AG09319 (cell line): ENCODE measurements at regions not wholly inside any gene's neighbourhood (a gene's known extent, or its start where the extent isn't known, plus 50 kb on each side); places are given as distances from the start of the nearest gene placed in this dataset.

Source experiments
- DNase-seq: peaks from one replicate; pipeline ENCODE4 v3.0.0-alpha.2; 2010; ENCODE audit warnings: low read depth; ENCODE audit errors: extremely low read depth
- CTCF ChIP-seq: IDR thresholded peaks from 2 replicates; pipeline ENCODE4 v1.5.1; 2011; ENCODE audit warnings: low read depth, mild to moderate bottlenecking, inconsistent platforms, low read length, moderate library complexity

- DNase-seq = no peak
- no peak for TF ChIP-seq CTCF
These were observed 377.6 kb upstream of the CITED2 start for GRCh38 chr6:139752086-139752485.

GRCh38 chr6:139751179-139751578 is 376.7 kb upstream of the CITED2 start:
- TF ChIP-seq CTCF = no peak
- no peak for DNase-seq

- TF ChIP-seq CTCF = no peak
- no peak for DNase-seq
These were observed 374.1 kb upstream of the CITED2 start for GRCh38 chr6:139748353-139749146.

- TF ChIP-seq CTCF = no peak
- DNase-seq = no peak
These were observed 372.7 kb upstream of the CITED2 start for GRCh38 chr6:139747154-139747553.

GRCh38 chr6:139744891-139745290 is 370.4 kb upstream of the CITED2 start:
- no peak for DNase-seq
- TF ChIP-seq CTCF = no peak

- no peak for TF ChIP-seq CTCF
- no peak for DNase-seq
These were observed 369.4 kb upstream of the CITED2 start for GRCh38 chr6:139743664-139744437.

GRCh38 chr6:139742671-139743070 is 368.2 kb upstream of the CITED2 start:
- DNase-seq = no peak
- no peak for TF ChIP-seq CTCF
